ENCODE measurements at regions not wholly inside any gene's neighbourhood (a gene's known extent, or its start where the extent isn't known, plus 50 kb on each side); places are given as distances from the start of the nearest gene placed in this dataset.

DNA sequence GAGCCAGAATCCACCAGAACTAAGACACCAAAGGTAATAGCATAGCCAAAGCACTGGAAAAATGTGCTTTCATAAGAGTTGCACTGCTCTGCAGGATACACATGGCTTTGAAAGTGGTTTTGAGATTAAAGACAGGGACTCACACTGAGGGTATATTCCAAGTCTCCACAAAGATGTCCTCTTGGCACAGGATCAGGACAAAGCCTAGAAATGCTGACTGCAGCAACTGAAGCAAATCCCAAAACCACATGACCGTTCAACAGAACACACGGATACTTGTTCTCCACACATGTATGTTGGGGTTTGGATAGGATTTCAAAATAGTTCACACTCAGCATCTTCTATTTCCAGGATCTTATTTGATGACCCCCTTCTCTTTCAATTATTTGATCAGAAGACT, 364.3 kb upstream of the HSF2 start:
- TF ChIP-seq POLR2AphosphoS5 (IDR thresholded peaks at IDR 0.05; ENCODE audit: low read depth) (no peak), SPI1 (IDR thresholded peaks at IDR 0.05; ENCODE audit: borderline replicate concordance, low read depth) (no peak)
- TF ChIP-seq, protein P1, sequence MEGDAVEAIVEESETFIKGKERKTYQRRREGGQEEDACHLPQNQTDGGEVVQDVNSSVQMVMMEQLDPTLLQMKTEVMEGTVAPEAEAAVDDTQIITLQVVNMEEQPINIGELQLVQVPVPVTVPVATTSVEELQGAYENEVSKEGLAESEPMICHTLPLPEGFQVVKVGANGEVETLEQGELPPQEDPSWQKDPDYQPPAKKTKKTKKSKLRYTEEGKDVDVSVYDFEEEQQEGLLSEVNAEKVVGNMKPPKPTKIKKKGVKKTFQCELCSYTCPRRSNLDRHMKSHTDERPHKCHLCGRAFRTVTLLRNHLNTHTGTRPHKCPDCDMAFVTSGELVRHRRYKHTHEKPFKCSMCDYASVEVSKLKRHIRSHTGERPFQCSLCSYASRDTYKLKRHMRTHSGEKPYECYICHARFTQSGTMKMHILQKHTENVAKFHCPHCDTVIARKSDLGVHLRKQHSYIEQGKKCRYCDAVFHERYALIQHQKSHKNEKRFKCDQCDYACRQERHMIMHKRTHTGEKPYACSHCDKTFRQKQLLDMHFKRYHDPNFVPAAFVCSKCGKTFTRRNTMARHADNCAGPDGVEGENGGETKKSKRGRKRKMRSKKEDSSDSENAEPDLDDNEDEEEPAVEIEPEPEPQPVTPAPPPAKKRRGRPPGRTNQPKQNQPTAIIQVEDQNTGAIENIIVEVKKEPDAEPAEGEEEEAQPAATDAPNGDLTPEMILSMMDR (IDR thresholded peaks at IDR 0.05; ENCODE audit: insufficient read depth, low read length) = no peak
- TF ChIP-seq, protein P2, sequence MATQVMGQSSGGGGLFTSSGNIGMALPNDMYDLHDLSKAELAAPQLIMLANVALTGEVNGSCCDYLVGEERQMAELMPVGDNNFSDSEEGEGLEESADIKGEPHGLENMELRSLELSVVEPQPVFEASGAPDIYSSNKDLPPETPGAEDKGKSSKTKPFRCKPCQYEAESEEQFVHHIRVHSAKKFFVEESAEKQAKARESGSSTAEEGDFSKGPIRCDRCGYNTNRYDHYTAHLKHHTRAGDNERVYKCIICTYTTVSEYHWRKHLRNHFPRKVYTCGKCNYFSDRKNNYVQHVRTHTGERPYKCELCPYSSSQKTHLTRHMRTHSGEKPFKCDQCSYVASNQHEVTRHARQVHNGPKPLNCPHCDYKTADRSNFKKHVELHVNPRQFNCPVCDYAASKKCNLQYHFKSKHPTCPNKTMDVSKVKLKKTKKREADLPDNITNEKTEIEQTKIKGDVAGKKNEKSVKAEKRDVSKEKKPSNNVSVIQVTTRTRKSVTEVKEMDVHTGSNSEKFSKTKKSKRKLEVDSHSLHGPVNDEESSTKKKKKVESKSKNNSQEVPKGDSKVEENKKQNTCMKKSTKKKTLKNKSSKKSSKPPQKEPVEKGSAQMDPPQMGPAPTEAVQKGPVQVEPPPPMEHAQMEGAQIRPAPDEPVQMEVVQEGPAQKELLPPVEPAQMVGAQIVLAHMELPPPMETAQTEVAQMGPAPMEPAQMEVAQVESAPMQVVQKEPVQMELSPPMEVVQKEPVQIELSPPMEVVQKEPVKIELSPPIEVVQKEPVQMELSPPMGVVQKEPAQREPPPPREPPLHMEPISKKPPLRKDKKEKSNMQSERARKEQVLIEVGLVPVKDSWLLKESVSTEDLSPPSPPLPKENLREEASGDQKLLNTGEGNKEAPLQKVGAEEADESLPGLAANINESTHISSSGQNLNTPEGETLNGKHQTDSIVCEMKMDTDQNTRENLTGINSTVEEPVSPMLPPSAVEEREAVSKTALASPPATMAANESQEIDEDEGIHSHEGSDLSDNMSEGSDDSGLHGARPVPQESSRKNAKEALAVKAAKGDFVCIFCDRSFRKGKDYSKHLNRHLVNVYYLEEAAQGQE (IDR thresholded peaks at IDR 0.05; ENCODE audit: insufficient replicate concordance, low read depth) = no peak
